GM21390 (cell line): ENCODE measurements at regions not wholly inside any gene's neighbourhood (a gene's known extent, or its start where the extent isn't known, plus 50 kb on each side); places are given as distances from the start of the nearest gene placed in this dataset.

Experiments used
- ATAC-seq: cut with Tn5 transposase; IDR thresholded peaks from one replicate; pipeline ENCODE4 v1.9.1; 2021; ENCODE audit not compliant: unreplicated experiment

DNA sequence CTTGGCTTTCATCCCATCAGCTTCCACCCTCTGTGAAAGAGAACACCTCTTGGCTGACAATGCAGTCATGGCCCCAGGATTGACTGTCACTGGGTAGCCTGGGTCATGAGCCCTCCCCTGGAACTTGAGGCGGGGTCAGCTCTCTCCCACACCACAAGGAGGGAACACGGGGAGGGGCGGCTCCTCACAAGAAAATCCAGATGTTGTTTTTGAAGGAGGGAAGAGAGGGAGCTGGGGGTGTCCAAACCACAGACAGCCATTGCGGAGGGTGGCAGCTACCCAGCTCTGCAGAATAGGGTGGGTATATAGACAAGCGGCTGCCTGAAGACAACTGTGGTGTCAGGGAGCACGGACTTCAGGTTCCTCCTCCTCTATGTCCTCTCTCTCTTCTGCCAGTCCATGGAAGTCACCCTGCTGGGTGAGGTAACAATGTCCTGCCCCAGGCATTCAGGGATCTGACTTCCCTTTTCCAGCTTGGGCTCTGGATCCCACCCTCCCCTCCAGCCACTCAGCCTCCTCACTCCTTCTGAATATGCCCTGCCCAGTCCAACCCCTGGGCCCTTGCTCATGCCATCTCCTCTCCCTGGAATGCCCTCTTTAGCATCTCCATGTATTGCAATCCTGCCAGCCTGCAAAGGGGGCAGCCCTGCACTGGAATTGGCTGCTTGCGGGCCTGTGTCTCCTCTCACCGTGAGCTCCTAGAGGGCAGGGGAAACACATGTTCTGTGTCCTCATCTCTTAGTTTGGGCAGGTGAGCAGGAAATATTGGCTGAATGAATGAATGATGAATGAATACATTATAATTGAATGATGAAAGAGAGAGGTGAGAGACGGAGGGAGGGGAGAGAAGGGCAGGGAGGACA is 60.9 kb upstream of the RUNX3 start:
- ATAC-seq, result no peak

DNA sequence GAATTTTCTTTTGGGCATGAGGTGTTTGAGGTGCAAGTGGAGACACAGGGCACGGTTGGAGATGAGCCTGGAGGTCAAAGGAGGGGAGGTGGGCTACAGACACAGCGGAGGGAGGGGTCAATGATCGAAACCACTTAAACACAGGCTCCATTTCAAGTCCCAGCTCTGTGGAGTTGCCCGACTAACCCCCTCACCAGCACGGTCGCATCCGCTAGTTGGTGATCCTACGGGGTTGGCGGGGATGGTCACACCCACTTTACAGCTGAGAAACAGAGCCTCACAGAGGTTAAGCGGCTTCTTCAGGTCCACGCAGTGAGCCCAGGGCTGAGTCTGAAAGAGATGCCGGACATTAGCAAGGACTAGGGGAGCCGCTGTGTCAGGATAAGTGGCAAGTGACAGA is 60.1 kb upstream of the RUNX3 start:
- no peak for ATAC-seq

DNA sequence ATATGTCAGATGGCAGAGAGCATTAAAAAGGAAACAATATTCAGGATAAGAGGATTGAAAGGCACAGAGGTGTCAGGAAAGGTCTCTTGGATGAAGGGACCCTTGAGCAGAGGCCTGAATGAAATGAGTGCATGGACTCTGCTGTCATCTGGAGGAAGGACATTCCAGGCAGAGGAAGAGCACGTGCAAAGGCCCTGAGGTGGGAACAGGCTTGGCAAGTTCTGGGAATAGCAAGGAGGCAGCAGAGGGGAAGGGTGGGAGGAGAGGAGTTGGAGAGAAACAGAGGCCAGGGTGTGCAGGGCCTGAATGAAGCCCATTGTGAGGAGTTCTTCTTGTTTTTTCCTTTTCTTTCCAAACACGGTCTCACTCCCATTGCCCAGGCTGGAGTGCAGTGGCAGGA is 59.0 kb upstream of the RUNX3 start:
- no peak for ATAC-seq

DNA sequence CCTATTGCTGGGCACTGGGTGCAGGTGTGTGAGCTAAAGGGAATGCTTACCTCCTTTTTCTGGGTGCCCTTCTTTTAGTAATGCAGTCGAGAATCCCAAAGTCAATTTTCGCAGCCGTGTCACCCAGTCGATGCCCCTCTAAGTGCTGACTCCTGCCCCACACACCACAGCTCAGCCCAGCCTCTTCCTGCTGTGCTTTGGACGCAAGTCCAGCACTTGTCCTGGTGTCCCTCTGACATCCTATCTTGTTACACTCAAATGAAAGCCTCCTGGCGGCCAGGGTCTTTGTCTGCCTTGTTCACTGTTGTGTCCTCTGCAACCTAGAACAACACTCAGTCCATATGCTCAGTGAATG is 58.5 kb upstream of the RUNX3 start:
- no peak for ATAC-seq

DNA sequence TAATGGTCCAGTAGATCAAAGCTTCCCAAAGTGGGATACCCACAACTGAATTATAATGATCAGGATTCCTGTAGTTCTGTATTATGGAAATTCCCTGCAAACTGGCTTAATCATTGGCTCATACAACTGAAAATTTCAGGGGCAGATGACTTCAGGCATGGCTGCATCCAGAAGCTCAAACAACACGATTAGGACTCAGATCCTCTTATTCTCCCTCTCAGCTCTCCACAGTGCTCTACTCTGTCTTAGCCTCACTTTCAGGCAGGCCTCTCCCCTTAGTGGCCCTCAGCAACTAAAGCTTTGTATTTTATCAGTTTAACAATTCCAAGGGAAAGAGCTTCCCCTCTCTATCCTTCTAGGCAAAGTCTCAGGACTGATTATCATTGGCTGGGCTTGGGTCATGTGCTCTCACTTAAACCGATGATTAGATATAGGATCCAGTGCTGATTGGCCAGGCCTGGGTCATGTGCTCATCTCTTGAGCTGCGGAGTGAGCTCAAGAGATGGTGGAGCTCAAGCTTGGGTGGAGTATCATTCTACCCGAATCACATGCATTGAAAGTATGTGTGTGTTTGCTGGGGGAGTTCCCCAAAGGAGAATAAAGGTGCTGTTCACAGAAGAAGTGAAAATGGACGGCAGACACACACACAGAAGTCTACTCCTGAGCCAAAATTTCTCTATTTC is 57.9 kb upstream of the RUNX3 start:
- no peak for ATAC-seq

DNA sequence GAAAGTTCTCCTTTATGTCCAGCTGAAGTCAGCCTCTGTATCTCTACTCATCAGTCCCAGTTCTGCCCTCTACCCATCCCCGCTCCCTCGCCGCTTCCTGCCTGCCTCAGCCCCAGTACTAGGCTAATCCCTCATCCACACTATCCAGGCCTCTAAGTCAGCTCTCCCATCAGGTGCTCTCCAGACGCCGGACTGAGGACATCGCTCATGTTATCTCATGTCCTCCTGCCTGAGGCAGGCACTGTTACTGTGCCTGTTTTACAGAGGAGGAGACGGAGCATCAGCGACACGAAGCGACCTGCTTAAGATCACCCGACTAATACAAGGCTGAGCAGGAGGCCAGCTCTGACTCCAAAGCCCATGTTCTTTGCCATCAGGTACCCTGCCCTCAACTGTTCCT is 57.3 kb upstream of the RUNX3 start:
- no peak for ATAC-seq

DNA sequence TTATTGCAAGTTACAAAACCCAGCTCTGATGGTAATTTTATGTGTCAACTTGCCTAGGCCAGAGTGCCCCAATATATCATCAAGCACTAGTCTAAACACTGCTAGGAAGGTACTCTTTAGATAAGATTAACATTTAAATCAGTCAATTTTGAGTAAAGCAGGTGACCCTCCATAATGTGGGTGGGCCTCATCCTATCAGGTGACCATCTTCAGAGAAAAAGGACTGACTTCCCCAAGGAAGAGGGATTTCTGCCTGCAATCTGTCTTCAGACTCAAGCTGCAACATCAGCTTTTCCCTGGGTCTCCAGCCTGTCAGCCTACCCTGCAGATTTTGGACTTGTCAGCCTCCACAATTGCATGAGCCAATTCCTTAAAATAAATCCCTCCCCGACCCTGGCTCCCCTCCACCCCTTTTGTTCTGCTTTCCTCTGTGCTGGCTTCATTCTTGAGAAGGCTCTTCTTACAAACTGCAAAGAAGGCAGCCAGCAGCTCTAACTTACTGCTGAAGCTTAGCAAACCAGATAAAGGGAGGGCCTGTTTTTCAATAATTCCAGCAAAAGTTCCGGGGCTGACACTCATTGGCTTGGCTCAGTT is 56.4 kb upstream of the RUNX3 start:
- ATAC-seq, result no peak

DNA sequence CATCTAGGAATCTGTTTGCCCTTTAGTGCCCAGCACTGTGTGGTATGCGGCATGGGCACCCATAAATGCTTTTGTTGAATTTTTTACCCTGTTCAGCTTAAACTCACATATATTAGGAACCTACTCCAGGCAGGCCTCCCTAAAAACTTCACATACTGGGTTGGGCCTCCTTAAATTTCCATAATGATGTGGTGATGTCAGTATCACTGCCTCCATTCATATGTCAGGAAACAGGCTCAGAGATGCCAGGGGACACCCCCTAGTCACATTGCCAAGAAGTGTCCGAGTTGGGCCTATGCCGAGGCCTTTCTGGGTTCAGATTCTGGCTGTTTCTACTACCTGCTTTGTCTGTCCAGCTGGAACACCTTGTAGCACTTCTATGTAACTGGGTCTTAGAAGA is 55.7 kb upstream of the RUNX3 start:
- no peak for ATAC-seq

DNA sequence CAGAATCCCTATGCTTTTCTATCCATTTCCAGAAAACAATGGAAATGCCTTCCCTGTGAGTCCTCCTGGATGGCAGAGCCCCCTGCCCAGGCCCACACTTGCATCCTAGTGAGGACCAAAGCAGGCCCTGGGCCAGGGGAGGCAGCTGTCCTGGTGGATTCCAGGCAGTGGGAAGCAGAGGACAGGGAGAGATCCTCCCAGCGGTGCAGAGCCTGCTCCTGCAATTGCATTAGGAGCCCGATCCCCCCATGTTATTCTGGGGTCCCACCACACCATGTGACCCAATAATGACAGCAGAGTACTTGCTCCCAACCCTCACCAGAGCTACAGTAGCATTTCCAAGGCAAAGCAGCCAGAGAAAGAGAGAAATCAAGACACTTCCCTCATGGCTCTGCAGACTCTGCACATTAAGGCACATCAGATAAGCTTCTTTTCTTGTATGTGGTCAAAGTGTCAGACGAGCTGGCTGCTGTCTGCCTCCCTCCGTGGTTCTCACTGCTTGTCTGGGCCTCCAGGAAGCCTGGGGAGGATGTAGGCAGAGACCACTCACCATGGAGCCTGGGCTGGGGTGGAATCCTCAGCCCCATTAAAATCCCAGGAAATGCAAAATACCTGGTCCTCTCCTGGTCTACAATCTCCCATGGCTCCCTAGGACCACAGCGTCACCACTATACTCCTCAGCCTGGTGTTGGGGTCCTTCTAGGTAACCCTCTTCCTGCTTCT is 54.9 kb upstream of the RUNX3 start:
- ATAC-seq, result no peak

DNA sequence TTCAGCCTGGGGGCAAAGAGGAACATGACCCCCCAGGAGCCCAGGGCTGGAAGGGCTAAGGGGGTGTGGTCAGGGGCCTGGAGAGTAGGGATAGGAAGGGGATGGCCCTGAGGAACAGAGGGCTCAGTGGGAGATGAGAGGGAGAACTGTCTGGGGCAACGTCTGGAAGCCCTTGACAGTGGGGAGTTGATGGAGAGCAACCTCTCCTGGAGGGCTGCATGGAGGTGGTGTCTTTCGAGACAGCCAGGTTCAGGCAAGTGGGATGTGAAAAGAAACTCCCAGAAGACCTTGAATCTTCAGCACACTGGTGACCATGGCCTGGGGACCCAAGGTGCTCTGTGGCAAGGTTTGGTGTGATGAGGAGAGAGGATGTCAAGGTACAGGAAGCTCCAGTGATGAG is 54.2 kb upstream of the RUNX3 start:
- ATAC-seq, result no peak

DNA sequence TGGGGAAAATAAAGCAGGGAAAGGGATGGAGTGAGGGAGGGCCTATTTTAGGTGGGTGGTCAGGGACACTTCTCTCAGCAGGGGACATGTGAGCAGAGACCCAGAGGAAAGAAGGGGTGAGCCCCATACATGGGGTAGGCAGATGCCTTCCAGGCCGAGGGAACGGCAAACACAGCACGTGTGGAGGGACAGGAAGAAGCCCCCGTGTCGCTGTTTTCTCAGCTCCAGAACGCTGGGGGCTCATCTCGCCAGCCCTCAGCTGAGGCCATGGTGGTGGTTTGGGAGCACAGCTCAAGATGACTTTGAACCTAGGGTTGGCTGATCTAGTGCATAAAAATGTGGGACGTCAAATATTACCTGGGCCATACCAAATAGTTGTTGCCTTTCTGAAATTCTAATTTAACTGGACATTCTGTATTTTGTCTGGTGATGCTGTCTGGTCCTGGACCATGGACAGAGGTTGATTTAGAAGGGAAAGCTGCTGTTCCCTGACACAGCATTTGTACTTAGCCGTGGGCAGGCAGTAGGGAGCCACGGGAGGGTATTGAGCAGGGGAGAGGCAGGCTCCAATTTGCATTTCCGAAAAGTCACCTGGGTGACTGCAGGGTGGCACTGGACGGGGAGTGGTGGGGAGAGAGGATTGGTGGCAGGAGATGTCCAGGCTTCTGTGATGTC is 53.1 kb upstream of the RUNX3 start:
- no peak for ATAC-seq

DNA sequence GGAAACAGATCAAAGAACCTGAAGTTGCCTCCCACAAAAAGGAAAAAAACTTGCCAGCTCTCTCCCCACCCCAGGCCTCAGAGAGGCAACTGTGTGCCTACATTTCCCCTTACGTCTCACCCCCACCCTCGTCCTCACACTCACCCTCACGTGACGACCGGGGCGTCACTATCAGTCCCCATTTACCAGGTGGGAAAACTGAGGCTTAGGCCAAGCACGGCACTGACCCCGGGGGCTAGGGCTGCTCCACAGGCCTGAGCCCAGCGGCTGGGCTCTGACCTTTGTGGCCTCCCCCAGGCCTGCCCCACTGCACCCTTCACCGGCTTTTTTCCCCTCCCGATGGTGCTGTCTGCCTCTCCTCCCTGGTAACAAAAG is 51.5 kb upstream of the RUNX3 start:
- ATAC-seq, result no peak

DNA sequence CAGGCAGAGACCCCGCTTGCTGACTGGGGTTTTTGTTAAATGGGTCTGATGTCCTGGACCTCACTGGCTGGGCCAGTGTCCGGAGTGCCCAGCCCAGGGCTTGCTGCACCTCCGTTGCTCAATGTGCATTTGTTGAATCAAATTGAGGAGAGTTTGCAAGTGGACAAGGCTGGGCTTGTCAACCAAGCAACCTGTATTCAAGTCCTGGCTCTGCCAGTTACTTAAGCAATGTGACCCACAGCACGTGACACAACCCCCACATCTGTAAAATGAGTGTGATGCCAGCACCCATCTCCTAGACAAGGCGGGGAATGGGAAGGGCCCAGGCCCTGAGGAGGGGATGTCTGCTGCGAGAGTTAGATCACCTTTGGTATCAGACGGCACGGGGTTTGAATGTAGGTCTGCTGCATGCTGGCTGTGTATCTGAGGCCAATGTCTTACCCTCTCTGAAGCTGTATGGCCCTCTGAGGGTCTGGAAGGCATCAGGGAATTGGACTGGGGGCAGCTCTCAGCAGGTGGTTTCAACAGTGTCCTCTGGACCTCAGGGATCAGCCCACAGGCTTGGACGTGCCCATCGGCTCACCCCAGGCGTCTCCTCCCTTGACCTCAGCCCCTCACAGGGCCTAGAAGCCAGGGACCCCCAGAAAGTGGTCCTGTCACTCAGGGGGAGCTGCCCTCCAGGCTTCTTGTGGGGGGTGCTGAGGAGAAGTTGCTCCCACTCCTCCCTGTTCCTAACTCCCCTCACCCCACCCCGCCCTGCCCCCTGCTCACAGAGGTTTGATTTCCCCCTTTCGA is 51.0 kb upstream of the RUNX3 start:
- ATAC-seq, result no peak
